BE2C (cell line): ENCODE measurements at regions not wholly inside any gene's neighbourhood (a gene's known extent, or its start where the extent isn't known, plus 50 kb on each side); places are given as distances from the start of the nearest gene placed in this dataset.

ENCODE experiments used
- DNase-seq: peaks from one replicate; pipeline ENCODE4 v3.0.0-alpha.2; 2020
- H3K27me3 ChIP-seq: fragments of 250-450 bp; sonication (Bioruptor Pico); 2 replicates; pipeline ENCODE4 v1.5.1; 2020; ENCODE audit warnings: mild to moderate bottlenecking
- H3K36me3 ChIP-seq: fragments of 250-450 bp; sonication (Bioruptor Pico); 2 replicates; pipeline ENCODE4 v1.5.1; 2020; ENCODE audit warnings: mild to moderate bottlenecking
- H3K4me1 ChIP-seq: fragments of 250-450 bp; sonication (Bioruptor Pico); 2 replicates; pipeline ENCODE4 v1.5.1; 2020
- H3K4me3 ChIP-seq: 2 replicates; pipeline ENCODE4 v1.5.1; 2011; ENCODE audit warnings: low read depth, low read length
- H3K9me3 ChIP-seq: fragments of 250-450 bp; sonication (Bioruptor Pico); 2 replicates; pipeline ENCODE4 v1.5.1; 2020
- CTCF ChIP-seq: IDR thresholded peaks from 2 replicates; pipeline ENCODE4 v1.5.1; 2012; ENCODE audit warnings: mild to moderate bottlenecking, low read depth, low read length

DNA sequence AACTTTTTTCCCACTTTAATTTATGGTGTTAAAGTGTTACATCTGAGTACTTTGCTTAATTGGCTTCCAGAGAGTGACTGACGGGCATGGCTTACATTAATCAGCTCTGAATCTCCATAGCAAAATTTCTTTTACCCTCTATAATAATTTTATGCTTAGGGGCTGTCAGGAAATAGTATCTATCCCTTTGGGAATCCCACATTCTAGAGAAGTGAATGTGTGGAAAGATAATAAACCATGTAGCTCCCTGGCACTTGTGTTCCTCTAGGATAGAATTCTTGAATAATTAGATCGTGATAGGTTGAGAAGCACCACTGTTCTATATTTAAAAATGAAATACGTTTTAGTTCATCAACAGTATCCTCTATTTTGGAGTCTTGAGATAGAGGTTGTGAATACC is 89.6 kb downstream of the DNAJB9 start:
- H3K9me3 ChIP-seq, result no peaks in the 10 kb centered on the region
- H3K4me3 ChIP-seq, result no peak overlapping the region
- no peak for TF ChIP-seq CTCF
- H3K27me3 ChIP-seq, result no peaks in the 10 kb centered on the region
- H3K36me3 ChIP-seq, result no peaks in the 10 kb centered on the region
- no peak for DNase-seq
- no peaks in the 10 kb centered on the region for H3K4me1 ChIP-seq

DNA sequence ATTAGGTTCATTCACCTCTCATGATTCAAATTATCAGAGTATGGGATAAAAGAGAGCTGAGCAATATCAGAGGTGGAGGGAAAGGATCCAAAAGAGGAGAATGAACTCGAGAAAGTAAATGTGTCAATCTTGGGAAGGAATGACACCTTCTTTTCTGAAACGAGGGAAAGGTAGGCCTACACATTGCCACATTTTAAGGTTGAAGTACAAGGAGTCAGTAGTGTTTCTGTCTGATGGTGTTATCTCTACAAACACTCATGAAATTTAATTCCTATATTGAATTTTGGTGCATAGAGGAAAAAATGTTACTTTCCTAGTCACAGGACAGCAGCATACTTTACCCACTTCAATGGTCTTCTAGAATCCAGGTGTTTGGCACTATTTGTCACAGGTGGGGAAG is 90.2 kb downstream of the DNAJB9 start:
- H3K4me1 ChIP-seq, result no peaks in the 10 kb centered on the region
- no peaks in the 10 kb centered on the region for H3K27me3 ChIP-seq
- no peaks in the 10 kb centered on the region for H3K9me3 ChIP-seq
- DNase-seq, result no peak
- TF ChIP-seq CTCF, result no peak
- H3K4me3 ChIP-seq, result no peak overlapping the region
- no peaks in the 10 kb centered on the region for H3K36me3 ChIP-seq

DNA sequence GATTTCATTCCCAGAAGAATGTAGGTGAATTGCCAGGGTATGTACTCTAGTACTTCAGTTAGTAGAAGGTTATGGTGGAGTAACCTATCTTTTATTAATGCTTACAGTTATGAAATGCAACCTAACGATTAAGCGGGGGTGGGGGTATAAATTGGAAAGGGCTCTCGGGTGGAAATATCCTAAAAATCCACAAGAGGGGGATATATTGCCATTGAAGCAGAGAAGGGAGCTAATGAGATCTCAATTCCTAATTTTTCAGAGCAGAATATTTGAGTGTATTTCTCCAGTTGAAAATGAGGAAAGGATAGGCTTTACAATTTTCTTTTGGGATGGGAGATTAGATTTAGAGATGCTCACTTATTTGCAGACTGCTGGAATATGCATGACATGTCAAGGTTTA is 90.8 kb downstream of the DNAJB9 start:
- H3K4me3 ChIP-seq, result no peak overlapping the region
- H3K36me3 ChIP-seq, result no peaks in the 10 kb centered on the region
- no peak for DNase-seq
- TF ChIP-seq CTCF, result peak; percentile 67
- H3K9me3 ChIP-seq, result no peaks in the 10 kb centered on the region
- no peaks in the 10 kb centered on the region for H3K27me3 ChIP-seq
- no peaks in the 10 kb centered on the region for H3K4me1 ChIP-seq

- TF ChIP-seq CTCF, result no peak
- DNase-seq, result no peak
- H3K36me3 ChIP-seq, result no peaks in the 10 kb centered on the region
- no peak overlapping the region for H3K4me3 ChIP-seq
- H3K9me3 ChIP-seq, result no peaks in the 10 kb centered on the region
- H3K27me3 ChIP-seq, result no peaks in the 10 kb centered on the region
- no peaks in the 10 kb centered on the region for H3K4me1 ChIP-seq
These were observed 93.2 kb downstream of the DNAJB9 start for GRCh38 chr7:108662783-108663362.

GRCh38 chr7:108663701-108664100 is 94.0 kb downstream of the DNAJB9 start:
- DNase-seq, result no peak
- Histone ChIP-seq H3K4me3 (no peak overlapping the region), H3K9me3 (no peaks in the 10 kb centered on the region), H3K4me1 (no peaks in the 10 kb centered on the region), H3K36me3 (no peaks in the 10 kb centered on the region), H3K27me3 (no peaks in the 10 kb centered on the region)
- TF ChIP-seq CTCF, result no peak

GRCh38 chr7:108667216-108667615 is 97.5 kb downstream of the DNAJB9 start:
- H3K9me3 ChIP-seq, result no peaks in the 10 kb centered on the region; the same call in 1 of the 2 replicates
- no peak for DNase-seq
- no peaks in the 10 kb centered on the region for H3K27me3 ChIP-seq
- H3K4me1 ChIP-seq, result no peaks in the 10 kb centered on the region
- no peak overlapping the region for H3K4me3 ChIP-seq
- TF ChIP-seq CTCF, result no peak
- H3K36me3 ChIP-seq, result no peaks in the 10 kb centered on the region
